ENCODE measurements at regions not wholly inside any gene's neighbourhood (a gene's known extent, or its start where the extent isn't known, plus 50 kb on each side); places are given as distances from the start of the nearest gene placed in this dataset.
A peak's percentile ranks its signal among the peaks of the same experiment; 100 is the strongest.

- TF ChIP-seq PRDM10 (CRISPR knock-in tag; IDR thresholded peaks at IDR 0.05; ENCODE audit: low read depth) (no peak), ZNF782 (CRISPR knock-in tag; IDR thresholded peaks at IDR 0.05; ENCODE audit: borderline replicate concordance) (no peak), ZNF781 (CRISPR knock-in tag; IDR thresholded peaks at IDR 0.05; ENCODE audit: borderline replicate concordance, not compliant biosample characterization) (peak; percentile 15), ZNF253 (CRISPR knock-in tag; IDR thresholded peaks at IDR 0.05; ENCODE audit: borderline replicate concordance) (no peak), KDM4B (CRISPR knock-in tag; IDR thresholded peaks at IDR 0.05) (peak; percentile 30; the same call in 1 of the 2 replicates), HDAC1 (CRISPR knock-in tag; IDR thresholded peaks at IDR 0.05) (no peak), SNAI1 (CRISPR knock-in tag; IDR thresholded peaks at IDR 0.05; ENCODE audit: borderline replicate concordance) (no peak), TFDP2 (CRISPR knock-in tag; IDR thresholded peaks at IDR 0.05) (no peak; the same call in 1 of the 2 replicates)
Measured at GRCh38 chr2:64767670-64768468, 114.2 kb upstream of the SERTAD2 start (continued).

Data from HepG2 (cell line).